Ascending aorta (tissue), 2 donors: ENCODE measurements at regions not wholly inside any gene's neighbourhood (a gene's known extent, or its start where the extent isn't known, plus 50 kb on each side); places are given as distances from the start of the nearest gene placed in this dataset.

Source experiments
- DNase-seq, 2 donors: peaks; one replicate each; pipeline ENCODE4 v3.0.0-alpha.2; 2019; ENCODE audit warnings: low spot score in 2 of 2
- H3K27ac ChIP-seq, 2 donors: fragments of 200-600 bp; sonication (generic); one replicate each; pipeline ENCODE4 v1.5.1; 2016 to 2017; ENCODE audit warnings: mild to moderate bottlenecking in 1 of 2
- H3K27me3 ChIP-seq: fragments of 200-600 bp; sonication (generic); one replicate; pipeline ENCODE4 v1.5.1; 2017
- H3K36me3 ChIP-seq, 2 donors: fragments of 200-600 bp; sonication (generic); one replicate each; pipeline ENCODE4 v1.5.1; 2016
- H3K4me1 ChIP-seq, 2 donors: fragments of 200-600 bp; sonication (generic); one replicate each; pipeline ENCODE4 v1.5.1; 2016 to 2017; ENCODE audit warnings: mild to moderate bottlenecking in 1 of 2
- H3K4me3 ChIP-seq, 2 donors: fragments of 200-600 bp; sonication (generic); one replicate each; pipeline ENCODE4 v1.5.1; 2016 to 2017; ENCODE audit warnings: mild to moderate bottlenecking in 1 of 2
- H3K9me3 ChIP-seq, 2 donors: fragments of 200-600 bp; sonication (generic); one replicate each; pipeline ENCODE4 v1.5.1; 2016
- CTCF ChIP-seq, 3 experiments: fragments of 200-600 bp in 2 of 3; fragments of 450-650 bp in 1 of 3; sonication (generic) in 2 of 3; IDR thresholded peaks; one replicate each; pipeline ENCODE4 v1.5.1; 2016 to 2019; ENCODE audit warnings: antibody characterized with exemption in 3 of 3, mild to moderate bottlenecking in 1 of 3, moderate library complexity in 1 of 3
- intact Hi-C: fragments of 100-400 bp; cut with DNase I; formaldehyde crosslinking; loops from one replicate; pipeline ENCODE4 v1.15.1; 2023

GRCh38 chr6:114534813-114535212 lies 192.0 kb upstream of the HS3ST5 start:
- Histone ChIP-seq H3K4me1 (no peaks in the 10 kb centered on the region), H3K4me3 (no peak overlapping the region), H3K36me3 (no peaks in the 10 kb centered on the region), H3K9me3 (no peaks in the 10 kb centered on the region), H3K27me3 (no peaks in the 10 kb centered on the region), H3K27ac (no peak overlapping the region)
- intact Hi-C loops, result no loop called here
- no peak for DNase-seq
- no peak for TF ChIP-seq CTCF (IDR thresholded peaks at IDR 0.05)

GRCh38 chr6:114524081-114524480 lies 181.3 kb upstream of the HS3ST5 start:
- no peak overlapping the region for H3K4me3 ChIP-seq
- TF ChIP-seq CTCF (IDR thresholded peaks at IDR 0.05), result no peak
- H3K27ac ChIP-seq, result no peak overlapping the region
- no peaks in the 10 kb centered on the region for H3K27me3 ChIP-seq
- no peak for DNase-seq
- H3K36me3 ChIP-seq, result no peaks in the 10 kb centered on the region
- intact Hi-C loops, result no loop called here
- no peaks in the 10 kb centered on the region for H3K9me3 ChIP-seq
- no peaks in the 10 kb centered on the region for H3K4me1 ChIP-seq

- Histone ChIP-seq H3K4me3 (no peak overlapping the region), H3K9me3 (no peaks in the 10 kb centered on the region), H3K27me3 (no peaks in the 10 kb centered on the region), H3K4me1 (no peaks in the 10 kb centered on the region), H3K36me3 (no peaks in the 10 kb centered on the region), H3K27ac (no peak overlapping the region)
- no peak for TF ChIP-seq CTCF (IDR thresholded peaks at IDR 0.05)
- no peak for DNase-seq
- intact Hi-C loops, result no loop called here
These were observed 180.7 kb upstream of the HS3ST5 start for GRCh38 chr6:114523508-114523907.

- Histone ChIP-seq H3K27me3 (no peaks in the 10 kb centered on the region), H3K27ac (no peak overlapping the region), H3K4me3 (no peak overlapping the region), H3K36me3 (no peaks in the 10 kb centered on the region), H3K9me3 (no peaks in the 10 kb centered on the region), H3K4me1 (no peaks in the 10 kb centered on the region)
- no peak for DNase-seq
- TF ChIP-seq CTCF (IDR thresholded peaks at IDR 0.05), result no peak
- intact Hi-C loops, result no loop called here
These were observed 179.1 kb upstream of the HS3ST5 start for GRCh38 chr6:114521926-114522325.

- Histone ChIP-seq H3K4me3 (no peak overlapping the region), H3K27me3 (no peaks in the 10 kb centered on the region), H3K36me3 (no peaks in the 10 kb centered on the region), H3K4me1 (no peaks in the 10 kb centered on the region), H3K9me3 (no peaks in the 10 kb centered on the region), H3K27ac (no peak overlapping the region)
- no peak for TF ChIP-seq CTCF (IDR thresholded peaks at IDR 0.05)
- no peak for DNase-seq
- intact Hi-C loops, result no loop called here
These were observed 178.2 kb upstream of the HS3ST5 start for GRCh38 chr6:114520976-114521375.

GRCh38 chr6:114514170-114514569 lies 171.3 kb upstream of the HS3ST5 start:
- H3K27me3 ChIP-seq, result no peaks in the 10 kb centered on the region
- no peaks in the 10 kb centered on the region for H3K9me3 ChIP-seq
- no peaks in the 10 kb centered on the region for H3K36me3 ChIP-seq
- H3K4me3 ChIP-seq, result no peak overlapping the region
- H3K27ac ChIP-seq, result no peak overlapping the region
- TF ChIP-seq CTCF (IDR thresholded peaks at IDR 0.05), result no peak
- DNase-seq, result no peak
- no peaks in the 10 kb centered on the region for H3K4me1 ChIP-seq
- intact Hi-C loops, result no loop called here
